ENCODE measurements at regions not wholly inside any gene's neighbourhood (a gene's known extent, or its start where the extent isn't known, plus 50 kb on each side); places are given as distances from the start of the nearest gene placed in this dataset.

DNA sequence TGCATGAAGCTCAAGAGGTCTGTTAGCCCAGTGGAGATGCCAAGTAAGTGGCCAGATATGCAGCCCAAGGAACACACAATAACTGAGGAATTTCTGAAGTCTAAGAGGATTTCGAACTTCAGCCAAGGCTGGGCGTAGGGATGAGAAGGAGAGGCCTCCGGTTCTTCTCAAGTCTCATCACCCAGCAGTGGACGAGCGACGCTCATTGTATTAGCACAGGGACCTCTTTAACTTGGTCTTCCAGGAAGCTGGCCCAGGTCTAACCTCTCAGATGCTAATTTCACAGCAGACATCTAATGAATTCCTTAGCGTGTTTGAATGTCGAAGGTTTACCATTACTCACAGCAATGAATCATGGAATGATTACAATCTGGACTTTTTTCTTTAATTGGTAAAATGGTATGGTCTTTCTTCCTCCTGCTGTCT lies 85.0 kb downstream of the HES1 start:
- TF ChIP-seq POLR2AphosphoS5 (IDR thresholded peaks at IDR 0.05; ENCODE audit: low read depth) (no peak), CTCF (IDR thresholded peaks at IDR 0.05; ENCODE audit: insufficient read depth, low read length) (no peak), REST (IDR thresholded peaks at IDR 0.05; ENCODE audit: insufficient replicate concordance, low read depth) (no peak), GABPA (IDR thresholded peaks at IDR 0.05; ENCODE audit: low read depth) (no peak)

All from HL-60 (cell line).